A549 (cell line): ENCODE measurements at regions not wholly inside any gene's neighbourhood (a gene's known extent, or its start where the extent isn't known, plus 50 kb on each side); places are given as distances from the start of the nearest gene placed in this dataset.

Experiments used
- JUN ChIP-seq, 2 experiments: fragments of >200 bp; sonication (Bioruptor Twin); formaldehyde crosslinking; IDR thresholded peaks; 2 replicates in 1 of 2; 3 replicates in 1 of 2; pipeline ENCODE4 v1.6.1; 2016 to 2017
- PHF8 ChIP-seq: fragments of 200-600 bp; sonication (generic); IDR thresholded peaks from 2 replicates; pipeline ENCODE4 v1.6.1; 2016; ENCODE audit warnings: low read depth, mild to moderate bottlenecking, antibody characterized with exemption, moderate library complexity, borderline replicate concordance
- POLR2A ChIP-seq: IDR thresholded peaks from 2 replicates; pipeline ENCODE4 v1.6.1; 2012; ENCODE audit warnings: mild to moderate bottlenecking, low read length
- POLR2AphosphoS2 ChIP-seq: conservative IDR thresholded peaks from 2 replicates; pipeline ENCODE4 v1.6.1; 2012; ENCODE audit warnings: low read length, improper control_type of control experiment, inconsistent platforms
- ZFP36 ChIP-seq: fragments of 450-650 bp; IDR thresholded peaks from 2 replicates; pipeline ENCODE4 v1.6.1; 2014; ENCODE audit warnings: borderline replicate concordance; ENCODE audit not compliant: partially characterized antibody
- TF ChIP-seq, protein P1 (sequence below): fragments of >200 bp; sonication (Bioruptor Twin); formaldehyde crosslinking; IDR thresholded peaks from 2 replicates; pipeline ENCODE4 v1.6.1; 2016
- TF ChIP-seq, protein P2 (sequence below): fragments of >200 bp; sonication (Bioruptor Twin); formaldehyde crosslinking; IDR thresholded peaks from 3 replicates; pipeline ENCODE4 v1.5.1; 2016
- TF ChIP-seq, protein P3 (sequence below): fragments of 150-350 bp; IDR thresholded peaks from 2 replicates; pipeline ENCODE4 v1.6.1; 2014; ENCODE audit warnings: low read depth, mild to moderate bottlenecking, low read length

GRCh38 chr7:67636348-67637022, 639.9 kb downstream of the TYW1 start:
- TF ChIP-seq, protein P1, sequence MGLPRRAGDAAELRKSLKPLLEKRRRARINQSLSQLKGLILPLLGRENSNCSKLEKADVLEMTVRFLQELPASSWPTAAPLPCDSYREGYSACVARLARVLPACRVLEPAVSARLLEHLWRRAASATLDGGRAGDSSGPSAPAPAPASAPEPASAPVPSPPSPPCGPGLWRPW: no peak
- TF ChIP-seq PHF8 (no peak), POLR2AphosphoS2 (no peak), POLR2A (no peak), JUN (IDR thresholded peaks at IDR 0.05) (no peak), ZFP36 (no peak)
- TF ChIP-seq, protein P2, sequence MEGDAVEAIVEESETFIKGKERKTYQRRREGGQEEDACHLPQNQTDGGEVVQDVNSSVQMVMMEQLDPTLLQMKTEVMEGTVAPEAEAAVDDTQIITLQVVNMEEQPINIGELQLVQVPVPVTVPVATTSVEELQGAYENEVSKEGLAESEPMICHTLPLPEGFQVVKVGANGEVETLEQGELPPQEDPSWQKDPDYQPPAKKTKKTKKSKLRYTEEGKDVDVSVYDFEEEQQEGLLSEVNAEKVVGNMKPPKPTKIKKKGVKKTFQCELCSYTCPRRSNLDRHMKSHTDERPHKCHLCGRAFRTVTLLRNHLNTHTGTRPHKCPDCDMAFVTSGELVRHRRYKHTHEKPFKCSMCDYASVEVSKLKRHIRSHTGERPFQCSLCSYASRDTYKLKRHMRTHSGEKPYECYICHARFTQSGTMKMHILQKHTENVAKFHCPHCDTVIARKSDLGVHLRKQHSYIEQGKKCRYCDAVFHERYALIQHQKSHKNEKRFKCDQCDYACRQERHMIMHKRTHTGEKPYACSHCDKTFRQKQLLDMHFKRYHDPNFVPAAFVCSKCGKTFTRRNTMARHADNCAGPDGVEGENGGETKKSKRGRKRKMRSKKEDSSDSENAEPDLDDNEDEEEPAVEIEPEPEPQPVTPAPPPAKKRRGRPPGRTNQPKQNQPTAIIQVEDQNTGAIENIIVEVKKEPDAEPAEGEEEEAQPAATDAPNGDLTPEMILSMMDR: no peak
- TF ChIP-seq, protein P3, sequence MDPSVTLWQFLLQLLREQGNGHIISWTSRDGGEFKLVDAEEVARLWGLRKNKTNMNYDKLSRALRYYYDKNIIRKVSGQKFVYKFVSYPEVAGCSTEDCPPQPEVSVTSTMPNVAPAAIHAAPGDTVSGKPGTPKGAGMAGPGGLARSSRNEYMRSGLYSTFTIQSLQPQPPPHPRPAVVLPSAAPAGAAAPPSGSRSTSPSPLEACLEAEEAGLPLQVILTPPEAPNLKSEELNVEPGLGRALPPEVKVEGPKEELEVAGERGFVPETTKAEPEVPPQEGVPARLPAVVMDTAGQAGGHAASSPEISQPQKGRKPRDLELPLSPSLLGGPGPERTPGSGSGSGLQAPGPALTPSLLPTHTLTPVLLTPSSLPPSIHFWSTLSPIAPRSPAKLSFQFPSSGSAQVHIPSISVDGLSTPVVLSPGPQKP: no peak
